HL-60 (cell line): ENCODE measurements at regions not wholly inside any gene's neighbourhood (a gene's known extent, or its start where the extent isn't known, plus 50 kb on each side); places are given as distances from the start of the nearest gene placed in this dataset.

Experiments used
- DNase-seq, 2 experiments: peaks; one replicate each; pipeline ENCODE4 v3.0.0-alpha.2; 2010 to 2020; ENCODE audit warnings: low read depth in 1 of 2, low spot score in 1 of 2
- H3K27ac ChIP-seq: fragments of 250-450 bp; sonication (Bioruptor Pico); replicated peaks from 2 replicates; pipeline ENCODE4 v1.5.1; 2020; ENCODE audit warnings: mild to moderate bottlenecking, moderate library complexity
- H3K27me3 ChIP-seq: fragments of 250-450 bp; sonication (Bioruptor Pico); 2 replicates; pipeline ENCODE4 v1.5.1; 2021; ENCODE audit warnings: mild to moderate bottlenecking, moderate library complexity; ENCODE audit not compliant: insufficient read depth, poor library complexity, severe bottlenecking
- H3K4me3 ChIP-seq: replicated peaks from 2 replicates; pipeline ENCODE4 v1.5.1; 2011; ENCODE audit warnings: mild to moderate bottlenecking, control low read depth, low read length; ENCODE audit not compliant: insufficient read depth
- CTCF ChIP-seq: IDR thresholded peaks from one replicate; pipeline ENCODE4 v1.5.1; 2011; ENCODE audit warnings: low read length, control low read depth, inconsistent platforms; ENCODE audit not compliant: insufficient read depth
- GABPA ChIP-seq: IDR thresholded peaks from 2 replicates; pipeline ENCODE4 v1.6.1; 2012; ENCODE audit warnings: low read depth
- POLR2AphosphoS5 ChIP-seq: IDR thresholded peaks from 2 replicates; pipeline ENCODE4 v1.6.1; 2012; ENCODE audit warnings: low read depth
- REST ChIP-seq: IDR thresholded peaks from 2 replicates; pipeline ENCODE4 v1.6.1; 2012; ENCODE audit warnings: low read depth; ENCODE audit not compliant: insufficient replicate concordance
- SPI1 ChIP-seq: IDR thresholded peaks from 2 replicates; pipeline ENCODE4 v1.6.1; 2012; ENCODE audit warnings: low read depth, mild to moderate bottlenecking, borderline replicate concordance

- H3K4me3 ChIP-seq: no peak overlapping the region
- TF ChIP-seq CTCF (no peak), SPI1 (no peak), GABPA (no peak), REST (no peak), POLR2AphosphoS5 (no peak)
- no peak for DNase-seq
- no peaks in the 10 kb centered on the region for H3K27me3 ChIP-seq
- no peak overlapping the region for H3K27ac ChIP-seq
These were observed 89.6 kb upstream of the SMNDC1 start for GRCh38 chr10:110394296-110394695.

GRCh38 chr10:110394898-110395297, 90.2 kb upstream of the SMNDC1 start:
- H3K4me3 ChIP-seq: no peak overlapping the region
- H3K27ac ChIP-seq: no peak overlapping the region
- no peak for TF ChIP-seq POLR2AphosphoS5
- TF ChIP-seq REST: no peak
- TF ChIP-seq CTCF: no peak
- TF ChIP-seq GABPA: no peak
- no peak for TF ChIP-seq SPI1

GRCh38 chr10:110395350-110396283, 90.9 kb upstream of the SMNDC1 start:
- Histone ChIP-seq H3K27ac (no peak overlapping the region), H3K27me3 (no peaks in the 10 kb centered on the region), H3K4me3 (no peak overlapping the region)
- TF ChIP-seq SPI1: no peak
- TF ChIP-seq GABPA: no peak
- no peak for TF ChIP-seq REST
- TF ChIP-seq POLR2AphosphoS5: no peak
- no peak for TF ChIP-seq CTCF
- DNase-seq: no peak

More at GRCh38 chr10:110394898-110395297, 90.2 kb upstream of the SMNDC1 start:
- no peak for DNase-seq
- no peaks in the 10 kb centered on the region for H3K27me3 ChIP-seq
